Keratinocyte (primary cell): ENCODE measurements at regions not wholly inside any gene's neighbourhood (a gene's known extent, or its start where the extent isn't known, plus 50 kb on each side); places are given as distances from the start of the nearest gene placed in this dataset.

Source experiments
- DNase-seq: peaks from one replicate; pipeline ENCODE4 v3.0.0-alpha.2; 2011; ENCODE audit warnings: low read depth, missing footprints, low spot score
- FAIRE-seq: peaks from 2 replicates; lab custom pipeline; 2011; peaks lifted over from hg19 to GRCh38; lab: Jason Lieb, UNC
- H2AFZ ChIP-seq: 2 replicates; pipeline ENCODE4 v1.6.0; 2012; ENCODE audit warnings: low read length, control low read depth, inconsistent platforms; ENCODE audit not compliant: control insufficient read depth
- H3K27ac ChIP-seq: 2 replicates; pipeline ENCODE4 v1.5.1; 2011; ENCODE audit warnings: low read length; ENCODE audit not compliant: control insufficient read depth, insufficient read depth
- H3K27me3 ChIP-seq: 3 replicates; pipeline ENCODE4 v1.6.0; 2011; ENCODE audit warnings: low read length; ENCODE audit not compliant: control insufficient read depth, insufficient read depth; ENCODE audit errors: extremely low read depth
- H3K36me3 ChIP-seq, 2 experiments: 2 replicates in 1 of 2; 3 replicates in 1 of 2; pipeline ENCODE4 v1.5.1; 2011; ENCODE audit warnings: low read length in 2 of 2, mild to moderate bottlenecking in 1 of 2; ENCODE audit not compliant: control insufficient read depth in 2 of 2, insufficient read depth in 2 of 2; ENCODE audit errors: extremely low read depth in 1 of 2
- H3K4me1 ChIP-seq: 3 replicates; pipeline ENCODE4 v1.5.1; 2011; ENCODE audit warnings: low read length; ENCODE audit not compliant: control insufficient read depth, insufficient read depth; ENCODE audit errors: extremely low read depth
- H3K4me2 ChIP-seq: 3 replicates; pipeline ENCODE4 v1.6.0; 2011; ENCODE audit warnings: low read depth, low read length; ENCODE audit not compliant: control insufficient read depth, insufficient read depth; ENCODE audit errors: extremely low read depth
- H3K4me3 ChIP-seq, 3 experiments: fragments of 200-600 bp in 1 of 3; sonication (generic) in 1 of 3; 2 replicates in 2 of 3; 3 replicates in 1 of 3; pipeline ENCODE4 v1.5.1; 2011 to 2016; ENCODE audit warnings: low read length in 3 of 3, mild to moderate bottlenecking in 3 of 3, control low read depth in 2 of 3, inconsistent platforms in 1 of 3, low read depth in 1 of 3, mixed read lengths in 1 of 3, mixed run types in 1 of 3, moderate library complexity in 1 of 3; ENCODE audit not compliant: control insufficient read depth in 2 of 3, insufficient read depth in 2 of 3; ENCODE audit errors: extremely low read depth in 1 of 3
- H3K79me2 ChIP-seq: 2 replicates; pipeline ENCODE4 v1.6.0; 2012; ENCODE audit warnings: low read length; ENCODE audit not compliant: control insufficient read depth, insufficient read depth
- H3K9ac ChIP-seq: 3 replicates; pipeline ENCODE4 v1.6.0; 2011; ENCODE audit warnings: low read length; ENCODE audit not compliant: control insufficient read depth, insufficient read depth; ENCODE audit errors: extremely low read depth
- H3K9me1 ChIP-seq: 3 replicates; pipeline ENCODE4 v1.6.0; 2011; ENCODE audit warnings: low read length; ENCODE audit not compliant: control insufficient read depth, insufficient read depth; ENCODE audit errors: extremely low read depth
- H3K9me3 ChIP-seq: 2 replicates; pipeline ENCODE4 v1.5.1; 2012; ENCODE audit warnings: low read depth, low read length; ENCODE audit not compliant: control insufficient read depth
- H4K20me1 ChIP-seq: 3 replicates; pipeline ENCODE4 v1.6.0; 2011; ENCODE audit warnings: low read length; ENCODE audit not compliant: control insufficient read depth, insufficient read depth; ENCODE audit errors: extremely low read depth
- CTCF ChIP-seq, 3 experiments: IDR thresholded peaks in 1 of 3; conservative IDR thresholded peaks in 1 of 3; optimal IDR thresholded peaks in 1 of 3; 2 replicates in 2 of 3; 3 replicates in 1 of 3; pipeline versions ENCODE3 to v1.5.1; 2011; ENCODE audit warnings: low read length in 3 of 3, mild to moderate bottlenecking in 3 of 3, moderate library complexity in 2 of 3, control low read depth in 1 of 3, inconsistent platforms in 1 of 3; ENCODE audit not compliant: insufficient read depth in 2 of 3; ENCODE audit errors: extremely low read depth in 1 of 3
- EZH2 ChIP-seq: IDR thresholded peaks from one replicate; pipeline ENCODE4 v1.6.1; 2012; ENCODE audit warnings: inconsistent platforms, mild to moderate bottlenecking, low read length, moderate library complexity
- dilution Hi-C: fragments of 300-500 bp; cut with MboI; formaldehyde crosslinking; loops from one replicate; pipeline ENCODE4 v1.7.0; 2020; ENCODE audit warnings: low sequenced_read_pairs; ENCODE audit not compliant: extremely low pct_ligation_motif_present

GRCh38 chr1:218813237-218813636 is 360.4 kb upstream of the LYPLAL1 start:
- no peaks in the 10 kb centered on the region for H3K27me3 ChIP-seq
- H3K9me3 ChIP-seq: no peaks in the 10 kb centered on the region
- H2AFZ ChIP-seq: no peak overlapping the region
- H3K9me1 ChIP-seq: no peaks in the 10 kb centered on the region
- no peaks in the 10 kb centered on the region for H3K79me2 ChIP-seq
- no peak for TF ChIP-seq CTCF (optimal IDR thresholded peaks at IDR 0.05 in 1 of 3, IDR thresholded peaks at IDR 0.05 in 1 of 3, conservative IDR thresholded peaks at IDR 0.05 in 1 of 3; ENCODE audit: extremely low read depth in 1 of 3, insufficient read depth in 2 of 3, low read length in 3 of 3)
- no peak for TF ChIP-seq EZH2
- FAIRE-seq (no peak), DNase-seq (no peak)
- no peaks in the 10 kb centered on the region for H4K20me1 ChIP-seq
- no peak overlapping the region for H3K4me3 ChIP-seq
- no peak overlapping the region for H3K9ac ChIP-seq
- no peaks in the 10 kb centered on the region for H3K36me3 ChIP-seq
- dilution Hi-C loops: no loop called here
- H3K27ac ChIP-seq: no peak overlapping the region
- no peaks in the 10 kb centered on the region for H3K4me1 ChIP-seq
- no peak overlapping the region for H3K4me2 ChIP-seq

DNA sequence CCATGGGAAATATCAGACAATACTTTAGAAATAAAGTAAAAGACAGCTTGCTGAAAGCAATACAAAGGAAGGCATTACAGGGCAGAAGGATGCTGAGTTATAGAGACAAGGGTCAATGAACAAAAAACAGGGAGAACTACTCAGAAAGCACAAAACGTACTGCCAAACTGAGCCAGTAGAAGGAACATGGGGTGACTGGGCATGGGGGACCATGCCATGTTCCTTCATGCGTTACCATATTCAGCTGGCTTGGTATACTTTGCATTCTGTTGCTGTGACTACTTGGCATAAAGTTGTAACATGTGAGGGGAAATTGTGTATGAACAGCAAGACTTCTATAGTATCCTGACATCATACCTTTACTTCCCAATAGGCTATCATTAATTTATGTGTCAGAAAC is 358.6 kb upstream of the LYPLAL1 start:
- Histone ChIP-seq H3K4me3 (no peak overlapping the region), H3K9ac (no peak overlapping the region), H3K9me1 (no peaks in the 10 kb centered on the region), H3K9me3 (no peaks in the 10 kb centered on the region), H3K27ac (no peak overlapping the region), H3K4me1 (no peaks in the 10 kb centered on the region), H3K27me3 (no peaks in the 10 kb centered on the region), H4K20me1 (no peaks in the 10 kb centered on the region), H3K79me2 (no peaks in the 10 kb centered on the region), H3K4me2 (no peak overlapping the region), H3K36me3 (no peaks in the 10 kb centered on the region), H2AFZ (no peak overlapping the region)
- DNase-seq (no peak), FAIRE-seq (no peak)
- dilution Hi-C loops: no loop called here
- TF ChIP-seq CTCF (optimal IDR thresholded peaks at IDR 0.05 in 1 of 3, IDR thresholded peaks at IDR 0.05 in 1 of 3, conservative IDR thresholded peaks at IDR 0.05 in 1 of 3; ENCODE audit: extremely low read depth in 1 of 3, insufficient read depth in 2 of 3, low read length in 3 of 3) (no peak), EZH2 (no peak)
